ENCODE measurements at regions not wholly inside any gene's neighbourhood (a gene's known extent, or its start where the extent isn't known, plus 50 kb on each side); places are given as distances from the start of the nearest gene placed in this dataset.

- H3K4me3 ChIP-seq (ENCODE audit: low read depth, low read length) = no peak overlapping the region
- TF ChIP-seq CTCF (IDR thresholded peaks at IDR 0.05; ENCODE audit: low read depth, low read length, missing control alignments) = no peak
- DNase-seq (ENCODE audit: low read depth) = no peak
Observed at GRCh38 chr4:63742882-63743281, 666.4 kb downstream of the TECRL start.

GRCh38 chr4:63729519-63729918 is 679.7 kb downstream of the TECRL start:
- TF ChIP-seq CTCF (IDR thresholded peaks at IDR 0.05; ENCODE audit: low read depth, low read length, missing control alignments) = no peak
- no peak for DNase-seq (ENCODE audit: low read depth)
- no peak overlapping the region for H3K4me3 ChIP-seq (ENCODE audit: low read depth, low read length)

GRCh38 chr4:63728480-63729177 is 680.6 kb downstream of the TECRL start:
- TF ChIP-seq CTCF (IDR thresholded peaks at IDR 0.05; ENCODE audit: low read depth, low read length, missing control alignments) = no peak
- no peak for DNase-seq (ENCODE audit: low read depth)
- no peak overlapping the region for H3K4me3 ChIP-seq (ENCODE audit: low read depth, low read length)

GRCh38 chr4:63717384-63717783 is 691.9 kb downstream of the TECRL start:
- no peak for DNase-seq (ENCODE audit: low read depth)
- no peak for TF ChIP-seq CTCF (IDR thresholded peaks at IDR 0.05; ENCODE audit: low read depth, low read length, missing control alignments)
- no peak overlapping the region for H3K4me3 ChIP-seq (ENCODE audit: low read depth, low read length)

GRCh38 chr4:63708661-63709060 is 700.6 kb downstream of the TECRL start:
- DNase-seq (ENCODE audit: low read depth) = no peak
- H3K4me3 ChIP-seq (ENCODE audit: low read depth, low read length) = no peak overlapping the region
- no peak for TF ChIP-seq CTCF (IDR thresholded peaks at IDR 0.05; ENCODE audit: low read depth, low read length, missing control alignments)

- no peak for TF ChIP-seq CTCF (IDR thresholded peaks at IDR 0.05; ENCODE audit: low read depth, low read length, missing control alignments)
- H3K4me3 ChIP-seq (ENCODE audit: low read depth, low read length) = no peak overlapping the region
- no peak for DNase-seq (ENCODE audit: low read depth)
Observed at GRCh38 chr4:63700569-63700968, 708.7 kb downstream of the TECRL start.

- no peak for DNase-seq (ENCODE audit: low read depth)
- H3K4me3 ChIP-seq (ENCODE audit: low read depth, low read length) = no peak overlapping the region
- no peak for TF ChIP-seq CTCF (IDR thresholded peaks at IDR 0.05; ENCODE audit: low read depth, low read length, missing control alignments)
Observed at GRCh38 chr4:63693321-63693720, 715.9 kb downstream of the TECRL start.

Measured in GM12864 (cell line).